Adrenal gland (tissue), 9 donors: ENCODE measurements at regions not wholly inside any gene's neighbourhood (a gene's known extent, or its start where the extent isn't known, plus 50 kb on each side); places are given as distances from the start of the nearest gene placed in this dataset.

ENCODE experiments used
- DNase-seq, 7 donors: peaks; one replicate each; pipeline ENCODE4 v3.0.0-alpha.2; 2019 to 2020
- H3K27ac ChIP-seq, 5 donors: fragments of 200-600 bp; sonication (generic) in 4 of 5; 1 replicate in 3 of 5; 2 replicates in 2 of 5; pipeline versions ENCODE4 v1.5.1 to v1.8.0; 2016 to 2020; ENCODE audit warnings: mild to moderate bottlenecking in 1 of 5
- H3K27me3 ChIP-seq: fragments of 200-600 bp; 2 replicates; pipeline ENCODE4 v1.8.0; 2021
- H3K36me3 ChIP-seq, 2 donors: fragments of 200-600 bp; replicated peaks in 1 of 2; 1 replicate in 1 of 2; 2 replicates in 1 of 2; pipeline versions ENCODE4 v1.5.1 to v1.8.0; 2018 to 2022
- H3K4me1 ChIP-seq, 2 donors: fragments of 200-600 bp; replicated peaks in 1 of 2; 1 replicate in 1 of 2; 2 replicates in 1 of 2; pipeline versions ENCODE4 v1.5.1 to v1.8.0; 2018 to 2021
- H3K4me3 ChIP-seq, 4 donors: fragments of 200-600 bp; sonication (generic) in 3 of 4; one replicate each; pipeline ENCODE4 v1.5.1; 2016 to 2018
- H3K9me3 ChIP-seq, 3 donors: fragments of 200-600 bp; sonication (generic) in 1 of 3; replicated peaks in 1 of 3; 1 replicate in 2 of 3; 2 replicates in 1 of 3; pipeline versions ENCODE4 v1.5.1 to v1.8.0; 2016 to 2021
- POLR2A ChIP-seq, 2 donors: fragments of 450-650 bp; IDR thresholded peaks; one replicate each; pipeline ENCODE4 v1.6.1; 2017; ENCODE audit warnings: antibody characterized with exemption in 2 of 2, mild to moderate bottlenecking in 2 of 2, moderate library complexity in 1 of 2
- WGBS, 4 donors: extraction: QIAGEN DNeasy Blood & Tissue Kit in 2 of 4; methylation state at CpG; one replicate each; pipeline versions ENCODE4 v1.1.5 to v1.1.7; 2013 to 2017; 5-methylcytosine and 5-hydroxymethylcytosine counted together
- intact Hi-C, 2 donors: fragments of 100-400 bp; cut with DNase I; formaldehyde crosslinking; loops; one replicate each; pipeline versions ENCODE4 v1.14.1 to v1.15.0; 2022 to 2023
- TF ChIP-seq, protein P1 (sequence below), 6 experiments: fragments of 450-650 bp in 4 of 6; fragments of 200-600 bp in 2 of 6; sonication (generic) in 1 of 6; IDR thresholded peaks; 1 replicate in 5 of 6; 2 replicates in 1 of 6; pipeline versions ENCODE4 v1.5.1 to v1.8.0; 2016 to 2021; ENCODE audit warnings: antibody characterized with exemption in 6 of 6, mild to moderate bottlenecking in 2 of 6, moderate library complexity in 1 of 6
- donor health status: healthy with polysubstance abuse.
- donor health status: Bipolar disorder and iron deficiency.
- donor health status: DM: yes; HTN: yes; CAD: no.
- donor health status: DM: no; HTN: no; CAD: no.
- donor health status: DM: no; HTN: no; CAD: no.

DNA sequence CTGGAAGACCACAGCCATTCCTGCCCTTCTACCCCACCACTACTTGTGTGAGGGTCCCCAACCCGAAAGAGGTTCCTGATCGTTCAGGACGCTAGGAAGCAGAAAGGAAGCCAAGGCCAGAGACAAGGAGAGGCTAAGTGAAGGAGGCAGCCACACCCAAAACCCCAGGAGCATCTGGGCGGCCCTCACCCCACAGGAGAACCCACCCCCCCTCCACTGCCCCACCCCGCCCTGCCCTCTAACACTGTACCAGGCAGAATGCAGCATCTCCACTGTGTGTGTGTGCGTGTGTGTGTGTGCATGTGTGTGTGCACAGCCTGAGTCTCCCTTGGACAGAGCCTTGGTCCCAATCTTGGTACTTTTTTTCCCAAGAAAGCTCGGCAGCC is 207.5 kb upstream of the HAAO start:
- TF ChIP-seq POLR2A (IDR thresholded peaks at IDR 0.05), result no peak
- TF ChIP-seq, protein P1, sequence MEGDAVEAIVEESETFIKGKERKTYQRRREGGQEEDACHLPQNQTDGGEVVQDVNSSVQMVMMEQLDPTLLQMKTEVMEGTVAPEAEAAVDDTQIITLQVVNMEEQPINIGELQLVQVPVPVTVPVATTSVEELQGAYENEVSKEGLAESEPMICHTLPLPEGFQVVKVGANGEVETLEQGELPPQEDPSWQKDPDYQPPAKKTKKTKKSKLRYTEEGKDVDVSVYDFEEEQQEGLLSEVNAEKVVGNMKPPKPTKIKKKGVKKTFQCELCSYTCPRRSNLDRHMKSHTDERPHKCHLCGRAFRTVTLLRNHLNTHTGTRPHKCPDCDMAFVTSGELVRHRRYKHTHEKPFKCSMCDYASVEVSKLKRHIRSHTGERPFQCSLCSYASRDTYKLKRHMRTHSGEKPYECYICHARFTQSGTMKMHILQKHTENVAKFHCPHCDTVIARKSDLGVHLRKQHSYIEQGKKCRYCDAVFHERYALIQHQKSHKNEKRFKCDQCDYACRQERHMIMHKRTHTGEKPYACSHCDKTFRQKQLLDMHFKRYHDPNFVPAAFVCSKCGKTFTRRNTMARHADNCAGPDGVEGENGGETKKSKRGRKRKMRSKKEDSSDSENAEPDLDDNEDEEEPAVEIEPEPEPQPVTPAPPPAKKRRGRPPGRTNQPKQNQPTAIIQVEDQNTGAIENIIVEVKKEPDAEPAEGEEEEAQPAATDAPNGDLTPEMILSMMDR (IDR thresholded peaks at IDR 0.05), result no peak
- Histone ChIP-seq H3K27me3 (no peaks in the 10 kb centered on the region), H3K4me3 (no peak overlapping the region), H3K36me3 (no peaks in the 10 kb centered on the region), H3K4me1 (no peaks in the 10 kb centered on the region), H3K9me3 (no peaks in the 10 kb centered on the region), H3K27ac (no peak overlapping the region)
- 87 to 100% (median 88%) methylated on average over 2 to 7 of the region's 7 CpGs for WGBS, 4 donors
- intact Hi-C loops, result no loop called here
- peak in 1 of 7 donors; percentile 3 for DNase-seq

DNA sequence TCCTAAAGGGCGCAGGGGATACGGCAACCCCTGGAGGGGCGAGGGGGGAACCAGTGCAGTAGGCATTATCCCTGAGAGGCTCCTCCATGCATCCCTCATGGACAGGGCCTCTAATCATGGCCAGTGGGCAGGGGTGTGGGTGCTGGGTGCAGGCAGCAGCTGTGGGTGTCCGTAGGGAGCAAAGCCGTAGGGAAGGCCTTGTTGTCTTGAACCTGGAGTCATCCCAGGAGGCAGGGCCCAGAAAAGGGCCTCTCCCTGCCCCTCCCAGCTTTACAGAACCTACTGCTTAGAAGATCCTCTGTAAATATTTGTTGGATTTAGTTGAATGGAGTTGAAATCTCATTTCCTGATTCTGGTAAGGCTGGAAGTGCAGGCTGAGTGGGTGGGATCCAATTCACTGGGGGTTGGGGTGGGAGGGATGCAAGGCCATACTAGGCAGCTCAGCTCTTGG is 207.0 kb upstream of the HAAO start:
- no peak overlapping the region for H3K4me3 ChIP-seq
- DNase-seq, result peak in 2 of 7 donors; percentile 8 to 29
- H3K36me3 ChIP-seq, result no peaks in the 10 kb centered on the region
- no peaks in the 10 kb centered on the region for H3K4me1 ChIP-seq
- 81 to 94% (median 89%) methylated on average over 2 to 5 of the region's 5 CpGs for WGBS, 4 donors
- intact Hi-C loops, result no loop called here
- no peak overlapping the region for H3K27ac ChIP-seq
- H3K9me3 ChIP-seq, result no peaks in the 10 kb centered on the region
- H3K27me3 ChIP-seq, result no peaks in the 10 kb centered on the region
- no peak for TF ChIP-seq POLR2A (IDR thresholded peaks at IDR 0.05)
- TF ChIP-seq, protein P1 (IDR thresholded peaks at IDR 0.05), result no peak

DNA sequence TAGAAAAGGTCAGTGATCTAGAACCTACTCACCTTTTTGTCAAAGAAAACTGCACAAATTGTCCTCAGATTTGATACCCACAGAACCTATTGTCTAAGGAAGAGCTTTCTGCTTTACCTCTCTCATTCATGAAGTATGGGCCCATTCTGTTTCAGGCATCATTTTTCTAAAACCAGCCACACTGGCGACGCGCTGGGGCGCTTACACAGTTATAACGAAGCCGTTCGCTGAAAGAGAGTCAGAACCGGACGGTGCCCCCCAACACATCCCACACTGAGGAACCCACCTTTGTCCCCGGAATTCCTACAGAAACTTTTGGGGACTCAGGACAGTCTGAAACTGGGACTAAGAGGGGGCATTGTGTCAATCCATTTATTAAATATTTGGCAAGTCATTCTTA is 206.3 kb upstream of the HAAO start:
- intact Hi-C loops, result no loop called here
- H3K9me3 ChIP-seq, result no peaks in the 10 kb centered on the region
- no peaks in the 10 kb centered on the region for H3K27me3 ChIP-seq
- H3K4me1 ChIP-seq, result no peaks in the 10 kb centered on the region
- H3K36me3 ChIP-seq, result no peaks in the 10 kb centered on the region
- 96 to 99% (median 98%) methylated on average over 10 of the region's 10 CpGs for WGBS, 4 donors
- peak in 2 of 7 donors; percentile 6 to 13 for DNase-seq
- H3K4me3 ChIP-seq, result no peak overlapping the region
- TF ChIP-seq, protein P1 (IDR thresholded peaks at IDR 0.05), result no peak
- TF ChIP-seq POLR2A (IDR thresholded peaks at IDR 0.05), result no peak
- no peak overlapping the region for H3K27ac ChIP-seq

DNA sequence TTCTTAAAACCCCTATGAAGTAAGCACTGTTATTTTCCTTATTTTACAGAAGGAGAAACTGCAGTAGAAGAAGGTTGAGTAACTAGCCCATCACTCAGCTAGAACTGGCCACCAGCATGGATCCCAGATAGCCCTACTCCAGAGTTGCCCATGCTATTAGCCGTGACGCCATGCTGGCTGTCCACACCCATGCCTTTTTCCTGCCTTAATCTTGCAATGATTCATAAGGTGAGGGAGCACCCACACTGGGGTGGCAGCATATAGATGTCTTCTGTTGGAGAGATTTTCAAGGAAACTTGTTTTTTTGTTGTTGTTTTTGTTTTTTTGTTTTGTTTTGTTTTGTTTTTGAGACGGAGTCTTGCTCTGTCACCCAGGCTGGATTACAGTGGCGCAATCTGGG is 204.1 kb upstream of the HAAO start:
- no peak for TF ChIP-seq POLR2A (IDR thresholded peaks at IDR 0.05)
- TF ChIP-seq, protein P1 (IDR thresholded peaks at IDR 0.05), result no peak
- DNase-seq, result peak in 2 of 7 donors; percentile 2 to 6

More for the DNA sequence above, 204.1 kb upstream of the HAAO start:
- Histone ChIP-seq H3K27ac (no peak overlapping the region), H3K4me1 (no peaks in the 10 kb centered on the region), H3K9me3 (no peaks in the 10 kb centered on the region), H3K4me3 (no peak overlapping the region), H3K27me3 (no peaks in the 10 kb centered on the region), H3K36me3 (no peaks in the 10 kb centered on the region)
- WGBS, 4 donors, result 83 to 95% (median 89%) methylated on average over 4 of the region's 4 CpGs
- intact Hi-C loops, result no loop called here
